B cell (primary cell): ENCODE measurements at regions not wholly inside any gene's neighbourhood (a gene's known extent, or its start where the extent isn't known, plus 50 kb on each side); places are given as distances from the start of the nearest gene placed in this dataset.

Experiments
- ATAC-seq: fragments of 200-7000 bp; cut with Tn5 transposase; one replicate; pipeline ENCODE4 v1.10.0; 2021; ENCODE audit warnings: low read depth, mild to moderate bottlenecking, moderate number of reproducible peaks, moderate library complexity
- CTCF ChIA-PET: fragments of 350-600 bp; sonication (Branson Sonifier 250); formaldehyde crosslinking; loops from one replicate; lab custom pipeline; 2021; ENCODE audit warnings: antibody characterized with exemption, inconsistent platforms; lab: Charles Lee
- POLR2A ChIA-PET: fragments of 350-600 bp; sonication (Branson Sonifier 250); formaldehyde crosslinking; loops from one replicate; lab custom pipeline; 2021; ENCODE audit warnings: antibody characterized with exemption; lab: Charles Lee
- DNase-seq: peaks from one replicate; pipeline ENCODE4 v3.0.0; 2013
- H2AFZ ChIP-seq: 2 replicates; pipeline ENCODE4 v1.6.1; 2012; ENCODE audit warnings: mild to moderate bottlenecking, low read depth, low read length; ENCODE audit not compliant: insufficient read depth, poor library complexity, severe bottlenecking
- H3K27ac ChIP-seq, 2 donors: 1 replicate in 1 of 2; 2 replicates in 1 of 2; pipeline ENCODE4 v1.5.1; 2012 to 2013; ENCODE audit warnings: low read length in 2 of 2, mild to moderate bottlenecking in 2 of 2, moderate library complexity in 1 of 2
- H3K27me3 ChIP-seq, 4 experiments: fragments of 200-600 bp in 1 of 4; sonication (generic) in 1 of 4; replicated peaks in 1 of 4; 1 replicate in 2 of 4; 2 replicates in 2 of 4; pipeline versions ENCODE4 v1.6.1 to v1.7.0; 2013 to 2016; ENCODE audit warnings: low read length in 3 of 4, mild to moderate bottlenecking in 2 of 4, mixed read lengths in 1 of 4, moderate library complexity in 1 of 4; ENCODE audit not compliant: insufficient read depth in 4 of 4, control insufficient read depth in 3 of 4; ENCODE audit errors: control extremely low read depth in 1 of 4
- H3K36me3 ChIP-seq, 2 experiments: replicated peaks in 1 of 2; 1 replicate in 1 of 2; 2 replicates in 1 of 2; pipeline versions ENCODE4 v1.6.1 to v1.7.1; 2013; ENCODE audit warnings: low read length in 1 of 2; ENCODE audit not compliant: insufficient read depth in 2 of 2, control insufficient read depth in 1 of 2; ENCODE audit errors: control extremely low read depth in 1 of 2, extremely low read depth in 1 of 2
- H3K4me1 ChIP-seq, 2 donors: fragments of 200-600 bp in 1 of 2; sonication (generic) in 1 of 2; 1 replicate in 1 of 2; 2 replicates in 1 of 2; pipeline versions ENCODE4 v1.5.1 to v1.6.1; 2013 to 2017; ENCODE audit warnings: low read length in 2 of 2; ENCODE audit not compliant: control insufficient read depth in 2 of 2, insufficient read depth in 2 of 2
- H3K4me2 ChIP-seq: replicated peaks from 2 replicates; pipeline ENCODE3; 2012; ENCODE audit warnings: mild to moderate bottlenecking, low read depth, low read length; ENCODE audit not compliant: poor library complexity, severe bottlenecking
- H3K4me3 ChIP-seq, 5 experiments: fragments of 200-600 bp in 1 of 5; sonication (generic) in 1 of 5; 1 replicate in 3 of 5; 2 replicates in 2 of 5; pipeline versions ENCODE4 v1.5.1 to v1.7.0; 2011 to 2016; ENCODE audit warnings: low read length in 4 of 5, mild to moderate bottlenecking in 4 of 5, low read depth in 2 of 5, control low read depth in 1 of 5, moderate library complexity in 1 of 5; ENCODE audit not compliant: insufficient read depth in 1 of 5; ENCODE audit errors: control extremely low read depth in 1 of 5, extremely low read depth in 1 of 5
- H3K79me2 ChIP-seq: fragments of 200-600 bp; sonication (generic); one replicate; pipeline ENCODE4 v1.6.0; 2016; ENCODE audit warnings: low read length; ENCODE audit not compliant: control insufficient read depth, insufficient read depth
- H3K9ac ChIP-seq: fragments of 200-600 bp; sonication (generic); 2 replicates; pipeline ENCODE4 v1.6.1; 2017; ENCODE audit warnings: mild to moderate bottlenecking, low read length, moderate library complexity
- H3K9me3 ChIP-seq, 3 donors: one replicate each; pipeline versions ENCODE4 v1.6.1 to v1.7.1; 2013; ENCODE audit warnings: low read length in 2 of 3; ENCODE audit not compliant: control insufficient read depth in 2 of 3, insufficient read depth in 1 of 3; ENCODE audit errors: control extremely low read depth in 1 of 3
- H4K20me1 ChIP-seq: 2 replicates; pipeline ENCODE4 v1.6.0; 2012; ENCODE audit warnings: mild to moderate bottlenecking, low read length; ENCODE audit not compliant: insufficient read depth, control insufficient read depth, poor library complexity, severe bottlenecking
- H3K27ac Mint-ChIP-seq: one replicate; pipeline ENCODE4 v1.8.0; 2021; ENCODE audit warnings: mixed read lengths
- H3K27me3 Mint-ChIP-seq: one replicate; pipeline ENCODE4 v1.8.0; 2021; ENCODE audit warnings: mixed read lengths
- H3K4me1 Mint-ChIP-seq: one replicate; pipeline ENCODE4 v1.8.0; 2021; ENCODE audit warnings: mixed read lengths
- H3K4me3 Mint-ChIP-seq: one replicate; pipeline ENCODE4 v1.8.0; 2021; ENCODE audit warnings: mixed read lengths
- H3K9me3 Mint-ChIP-seq: one replicate; pipeline ENCODE4 v1.8.0; 2022; ENCODE audit warnings: mixed read lengths; ENCODE audit not compliant: insufficient read depth
- EZH2 ChIP-seq: IDR thresholded peaks from 2 replicates; pipeline ENCODE4 v1.6.1; 2012; ENCODE audit warnings: borderline replicate concordance, low read depth, mild to moderate bottlenecking, moderate library complexity, low read length; ENCODE audit not compliant: insufficient read depth, poor library complexity, severe bottlenecking
- WGBS: methylation state at CpG from one replicate; pipeline ENCODE4 v1.1.5; 2013; ENCODE audit warnings: missing lambda C conversion rate; ENCODE audit not compliant: insufficient coverage; 5-methylcytosine and 5-hydroxymethylcytosine counted together
- intact Hi-C: fragments of 100-400 bp; cut with micrococcal nuclease; formaldehyde crosslinking; loops from one replicate; pipeline ENCODE4 v1.10.0; 2022
- TF ChIP-seq, protein P1 (sequence below): fragments of 200-600 bp; IDR thresholded peaks from one replicate; pipeline ENCODE4 v1.8.0; 2022; ENCODE audit warnings: antibody characterized with exemption, mild to moderate bottlenecking

DNA sequence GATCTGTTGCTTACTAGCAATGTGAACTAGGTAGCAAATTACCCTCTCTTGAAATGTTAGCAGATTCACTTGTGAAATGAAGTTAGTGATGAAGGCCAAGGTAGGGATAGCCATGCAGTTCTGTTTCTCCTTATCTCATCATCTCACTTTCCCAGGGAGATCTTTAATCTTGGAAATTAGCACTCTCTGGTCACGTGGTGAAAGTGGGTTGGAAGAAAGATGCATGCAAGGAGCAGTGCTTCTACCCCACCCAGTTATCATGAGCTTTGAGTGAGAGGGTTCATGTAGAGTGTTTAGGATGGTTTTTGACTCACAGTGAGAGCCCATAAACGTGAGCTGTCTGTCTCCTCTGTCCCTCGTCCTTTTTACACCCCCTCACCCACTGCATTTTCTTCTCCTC lies 346.3 kb downstream of the QKI start:
- Histone ChIP-seq H3K9ac (no peak overlapping the region), H3K79me2 (no peaks in the 10 kb centered on the region), H3K27me3 (no peaks in the 10 kb centered on the region), H3K9me3 (no peaks in the 10 kb centered on the region), H3K27ac (no peak overlapping the region), H2AFZ (no peak overlapping the region), H4K20me1 (no peaks in the 10 kb centered on the region), H3K4me1 (peaks cover 13 to 18% of the 10 kb centered on the region in 2 donors), H3K4me2 (no peak overlapping the region), H3K4me3 (no peak overlapping the region), H3K36me3 (no peaks in the 10 kb centered on the region)
- H3K27ac Mint-ChIP-seq, result no peak overlapping the region
- TF ChIP-seq EZH2, result no peak
- TF ChIP-seq, protein P1, sequence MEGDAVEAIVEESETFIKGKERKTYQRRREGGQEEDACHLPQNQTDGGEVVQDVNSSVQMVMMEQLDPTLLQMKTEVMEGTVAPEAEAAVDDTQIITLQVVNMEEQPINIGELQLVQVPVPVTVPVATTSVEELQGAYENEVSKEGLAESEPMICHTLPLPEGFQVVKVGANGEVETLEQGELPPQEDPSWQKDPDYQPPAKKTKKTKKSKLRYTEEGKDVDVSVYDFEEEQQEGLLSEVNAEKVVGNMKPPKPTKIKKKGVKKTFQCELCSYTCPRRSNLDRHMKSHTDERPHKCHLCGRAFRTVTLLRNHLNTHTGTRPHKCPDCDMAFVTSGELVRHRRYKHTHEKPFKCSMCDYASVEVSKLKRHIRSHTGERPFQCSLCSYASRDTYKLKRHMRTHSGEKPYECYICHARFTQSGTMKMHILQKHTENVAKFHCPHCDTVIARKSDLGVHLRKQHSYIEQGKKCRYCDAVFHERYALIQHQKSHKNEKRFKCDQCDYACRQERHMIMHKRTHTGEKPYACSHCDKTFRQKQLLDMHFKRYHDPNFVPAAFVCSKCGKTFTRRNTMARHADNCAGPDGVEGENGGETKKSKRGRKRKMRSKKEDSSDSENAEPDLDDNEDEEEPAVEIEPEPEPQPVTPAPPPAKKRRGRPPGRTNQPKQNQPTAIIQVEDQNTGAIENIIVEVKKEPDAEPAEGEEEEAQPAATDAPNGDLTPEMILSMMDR, result no peak
- no peaks in the 10 kb centered on the region for H3K9me3 Mint-ChIP-seq
- peaks cover 21% of the 10 kb centered on the region for H3K4me1 Mint-ChIP-seq
- ATAC-seq (no peak), DNase-seq (no peak)
- intact Hi-C loops, result no loop called here
- 80% methylated on average over 1 of the region's 3 CpGs for WGBS
- ChIA-PET POLR2A (no interaction called here), CTCF (no interaction called here)
- no peak overlapping the region for H3K4me3 Mint-ChIP-seq
- peaks cover 2% of the 10 kb centered on the region for H3K27me3 Mint-ChIP-seq

DNA sequence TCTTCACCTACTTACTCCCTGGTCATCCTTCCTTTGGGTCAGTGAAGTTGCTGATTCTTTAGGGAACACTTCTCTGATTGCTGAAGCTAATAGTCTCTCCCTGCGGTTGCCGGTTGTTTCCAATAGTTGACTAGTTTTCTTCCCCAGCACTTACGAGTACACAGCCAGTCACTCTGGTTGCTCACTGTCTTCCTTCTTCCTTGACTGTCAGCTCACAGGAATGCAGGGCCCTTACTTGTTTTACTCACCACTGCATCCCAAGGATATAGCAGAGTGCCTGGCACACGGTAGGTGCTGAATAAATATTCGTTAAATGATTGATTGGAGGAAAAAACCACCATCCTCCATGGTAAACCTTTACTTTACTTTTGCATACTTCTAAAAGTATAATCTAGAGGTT lies 345.0 kb downstream of the QKI start:
- no peak overlapping the region for H3K4me3 Mint-ChIP-seq
- intact Hi-C loops, result loop anchor here (5.0 kb wide), 1 partner anchor 342 kb away; no protein-coding TSS in a partner anchor
- H3K27me3 Mint-ChIP-seq, result peaks cover 5% of the 10 kb centered on the region
- Histone ChIP-seq H2AFZ (no peak overlapping the region), H3K27me3 (no peaks in the 10 kb centered on the region), H3K9ac (no peak overlapping the region), H3K36me3 (no peaks in the 10 kb centered on the region), H3K9me3 (no peaks in the 10 kb centered on the region), H3K4me3 (no peak overlapping the region), H3K27ac (no peak overlapping the region), H4K20me1 (no peaks in the 10 kb centered on the region), H3K4me1 (peaks cover 23 to 29% of the 10 kb centered on the region in 2 donors), H3K79me2 (no peaks in the 10 kb centered on the region), H3K4me2 (no peak overlapping the region)
- WGBS, result 100% methylated on average over 3 of the region's 5 CpGs
- H3K4me1 Mint-ChIP-seq, result peaks cover 33% of the 10 kb centered on the region
- CTCF ChIA-PET, result no interaction called here
- no peak overlapping the region for H3K27ac Mint-ChIP-seq
- no peaks in the 10 kb centered on the region for H3K9me3 Mint-ChIP-seq
- ATAC-seq (no peak), DNase-seq (no peak)
- TF ChIP-seq, protein P1, result no peak
- TF ChIP-seq EZH2, result no peak
- POLR2A ChIA-PET, result interaction anchor here (0.7 kb wide), 1 partner anchor 117 kb away, joined by 5 read pairs; no protein-coding TSS in a partner anchor
